ENCODE measurements at regions not wholly inside any gene's neighbourhood (a gene's known extent, or its start where the extent isn't known, plus 50 kb on each side); places are given as distances from the start of the nearest gene placed in this dataset.
A peak's percentile ranks its signal among the peaks of the same experiment; 100 is the strongest.

GRCh38 chr11:104798789-104799188 lies 99.5 kb downstream of the CASP12 start:
- Histone ChIP-seq H3K4me3 (ENCODE audit: low read length, poor library complexity, severe bottlenecking) (peak overlapping the region; percentile 58), H3K9ac (ENCODE audit: low read depth, low read length, poor library complexity, severe bottlenecking) (peak overlapping the region; percentile 68), H3K27me3 (ENCODE audit: insufficient read depth, low read length, poor library complexity, severe bottlenecking) (no peaks in the 10 kb centered on the region), H3K9me3 (ENCODE audit: insufficient read depth, low read depth, low read length) (peaks cover 3% of the 10 kb centered on the region; the same call in 1 of the 2 replicates), H2AFZ (ENCODE audit: low read length) (peak overlapping the region; percentile 96), H3F3A (ENCODE audit: low read depth) (no peaks in the 10 kb centered on the region), H3K4me2 (ENCODE audit: low read depth, low read length, poor library complexity, severe bottlenecking) (peak overlapping the region; percentile 81), H4K20me1 (ENCODE audit: insufficient read depth, low read length, poor library complexity, severe bottlenecking) (no peaks in the 10 kb centered on the region), H3K9me2 (replicated peaks; ENCODE audit: low read depth, low read length) (no peaks in the 10 kb centered on the region), H3K36me3 (ENCODE audit: insufficient read depth, low read length) (no peaks in the 10 kb centered on the region), H3K79me2 (ENCODE audit: insufficient read depth, low read length) (no peaks in the 10 kb centered on the region), H3K4me1 (ENCODE audit: insufficient read depth, low read length, poor library complexity, severe bottlenecking) (peaks cover 13% of the 10 kb centered on the region)
- TF ChIP-seq, protein P1, sequence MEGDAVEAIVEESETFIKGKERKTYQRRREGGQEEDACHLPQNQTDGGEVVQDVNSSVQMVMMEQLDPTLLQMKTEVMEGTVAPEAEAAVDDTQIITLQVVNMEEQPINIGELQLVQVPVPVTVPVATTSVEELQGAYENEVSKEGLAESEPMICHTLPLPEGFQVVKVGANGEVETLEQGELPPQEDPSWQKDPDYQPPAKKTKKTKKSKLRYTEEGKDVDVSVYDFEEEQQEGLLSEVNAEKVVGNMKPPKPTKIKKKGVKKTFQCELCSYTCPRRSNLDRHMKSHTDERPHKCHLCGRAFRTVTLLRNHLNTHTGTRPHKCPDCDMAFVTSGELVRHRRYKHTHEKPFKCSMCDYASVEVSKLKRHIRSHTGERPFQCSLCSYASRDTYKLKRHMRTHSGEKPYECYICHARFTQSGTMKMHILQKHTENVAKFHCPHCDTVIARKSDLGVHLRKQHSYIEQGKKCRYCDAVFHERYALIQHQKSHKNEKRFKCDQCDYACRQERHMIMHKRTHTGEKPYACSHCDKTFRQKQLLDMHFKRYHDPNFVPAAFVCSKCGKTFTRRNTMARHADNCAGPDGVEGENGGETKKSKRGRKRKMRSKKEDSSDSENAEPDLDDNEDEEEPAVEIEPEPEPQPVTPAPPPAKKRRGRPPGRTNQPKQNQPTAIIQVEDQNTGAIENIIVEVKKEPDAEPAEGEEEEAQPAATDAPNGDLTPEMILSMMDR (conservative IDR thresholded peaks at IDR 0.05; ENCODE audit: low read length) = no peak
- no peak for TF ChIP-seq EZH2phosphoT487 (IDR thresholded peaks at IDR 0.05; ENCODE audit: borderline replicate concordance)

GRCh38 chr11:104796301-104796700 lies 102.0 kb downstream of the CASP12 start:
- H3K4me2 ChIP-seq (ENCODE audit: low read depth, low read length, poor library complexity, severe bottlenecking) = no peak overlapping the region

GRCh38 chr11:104795501-104796213 lies 102.6 kb downstream of the CASP12 start:
- H3K9me2 ChIP-seq (replicated peaks; ENCODE audit: low read depth, low read length) = no peaks in the 10 kb centered on the region
- H3K9ac ChIP-seq (ENCODE audit: low read depth, low read length, poor library complexity, severe bottlenecking) = no peak overlapping the region
- no peak overlapping the region for H3K4me2 ChIP-seq (ENCODE audit: low read depth, low read length, poor library complexity, severe bottlenecking)

More at GRCh38 chr11:104796301-104796700, 102.0 kb downstream of the CASP12 start:
- Histone ChIP-seq H3F3A (ENCODE audit: low read depth) (no peaks in the 10 kb centered on the region), H3K9me2 (replicated peaks; ENCODE audit: low read depth, low read length) (no peaks in the 10 kb centered on the region), H2AFZ (ENCODE audit: low read length) (peak overlapping the region; percentile 63; the same call in 1 of the 2 replicates), H4K20me1 (ENCODE audit: insufficient read depth, low read length, poor library complexity, severe bottlenecking) (no peaks in the 10 kb centered on the region), H3K79me2 (ENCODE audit: insufficient read depth, low read length) (no peaks in the 10 kb centered on the region), H3K36me3 (ENCODE audit: insufficient read depth, low read length) (no peaks in the 10 kb centered on the region), H3K9me3 (ENCODE audit: insufficient read depth, low read depth, low read length) (peaks cover 3% of the 10 kb centered on the region; the same call in 1 of the 2 replicates), H3K27me3 (ENCODE audit: insufficient read depth, low read length, poor library complexity, severe bottlenecking) (no peaks in the 10 kb centered on the region), H3K9ac (ENCODE audit: low read depth, low read length, poor library complexity, severe bottlenecking) (no peak overlapping the region), H3K4me1 (ENCODE audit: insufficient read depth, low read length, poor library complexity, severe bottlenecking) (peaks cover 13% of the 10 kb centered on the region), H3K4me3 (ENCODE audit: low read length, poor library complexity, severe bottlenecking) (no peak overlapping the region)
- TF ChIP-seq, protein P1 (conservative IDR thresholded peaks at IDR 0.05; ENCODE audit: low read length) = no peak

More at GRCh38 chr11:104795501-104796213, 102.6 kb downstream of the CASP12 start:
- no peak overlapping the region for H2AFZ ChIP-seq (ENCODE audit: low read length)
- no peaks in the 10 kb centered on the region for H3K27me3 ChIP-seq (ENCODE audit: insufficient read depth, low read length, poor library complexity, severe bottlenecking)
- no peak for TF ChIP-seq EZH2phosphoT487 (IDR thresholded peaks at IDR 0.05; ENCODE audit: borderline replicate concordance)
- TF ChIP-seq, protein P1 (conservative IDR thresholded peaks at IDR 0.05; ENCODE audit: low read length) = no peak
- no peaks in the 10 kb centered on the region for H3K36me3 ChIP-seq (ENCODE audit: insufficient read depth, low read length)
- H3F3A ChIP-seq (ENCODE audit: low read depth) = no peaks in the 10 kb centered on the region
- peaks cover 3% of the 10 kb centered on the region; the same call in 1 of the 2 replicates for H3K9me3 ChIP-seq (ENCODE audit: insufficient read depth, low read depth, low read length)
- no peaks in the 10 kb centered on the region for H3K79me2 ChIP-seq (ENCODE audit: insufficient read depth, low read length)
- no peaks in the 10 kb centered on the region for H4K20me1 ChIP-seq (ENCODE audit: insufficient read depth, low read length, poor library complexity, severe bottlenecking)
- no peak overlapping the region for H3K4me3 ChIP-seq (ENCODE audit: low read length, poor library complexity, severe bottlenecking)
- H3K4me1 ChIP-seq (ENCODE audit: insufficient read depth, low read length, poor library complexity, severe bottlenecking) = peaks cover 13% of the 10 kb centered on the region

All from Loucy (cell line).